GM18951 (cell line): ENCODE measurements at regions not wholly inside any gene's neighbourhood (a gene's known extent, or its start where the extent isn't known, plus 50 kb on each side); places are given as distances from the start of the nearest gene placed in this dataset.

Experiments
- POLR2A ChIP-seq: IDR thresholded peaks from 4 replicates; pipeline ENCODE4 v1.6.1; 2011; ENCODE audit warnings: mild to moderate bottlenecking; ENCODE audit not compliant: insufficient read length, insufficient read depth; ENCODE audit errors: extremely low read depth
- in situ Hi-C: fragments of 300-500 bp; cut with MboI; formaldehyde crosslinking; loops from one replicate; pipeline ENCODE4 v1.12.0; 2022; ENCODE audit warnings: low sequenced_read_pairs, mixed read lengths, inconsistent platforms; ENCODE audit not compliant: unreplicated experiment

DNA sequence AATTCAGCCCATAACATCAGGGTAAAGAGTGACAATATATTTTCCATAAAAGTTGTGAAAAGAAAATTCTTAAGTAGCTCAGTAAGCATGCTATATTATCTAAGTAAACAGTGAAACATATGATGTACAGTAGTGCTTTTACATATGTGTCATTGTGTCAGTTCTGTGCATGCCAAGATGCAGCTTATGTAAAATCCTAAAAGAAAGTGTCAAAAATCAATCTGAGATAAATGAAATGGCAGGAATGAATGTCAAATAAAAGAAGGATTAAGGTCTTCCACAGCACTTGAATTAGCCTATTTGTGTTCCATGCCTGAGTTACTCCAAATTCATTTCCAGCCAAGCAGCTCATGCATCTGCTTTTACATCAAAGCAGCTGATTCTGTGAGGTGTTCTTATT, 452.7 kb upstream of the HS3ST1 start:
- no peak for TF ChIP-seq POLR2A
- in situ Hi-C loops = no loop called here

DNA sequence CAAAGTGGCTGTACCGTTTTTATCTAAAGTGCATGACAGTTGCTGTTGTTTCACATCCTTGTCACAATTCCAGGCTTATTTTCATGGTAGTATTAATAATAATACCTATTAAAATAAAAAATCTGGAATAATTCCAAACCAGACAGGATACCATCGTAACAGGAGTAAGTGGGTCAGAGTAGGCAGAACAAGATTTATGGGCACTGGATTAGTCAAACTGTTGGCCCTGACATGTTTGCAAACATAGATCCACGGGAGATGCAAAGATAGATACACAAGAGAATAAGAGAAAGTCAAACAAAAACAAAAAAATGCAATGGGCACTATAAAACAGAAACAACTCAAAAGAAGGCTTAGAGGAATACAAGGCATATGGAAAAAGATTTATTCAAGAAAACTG, 449.5 kb upstream of the HS3ST1 start:
- in situ Hi-C loops = no loop called here

GRCh38 chr4:11876104-11876503, 447.4 kb upstream of the HS3ST1 start:
- no peak for TF ChIP-seq POLR2A
- in situ Hi-C loops = no loop called here

More for the DNA sequence above, 449.5 kb upstream of the HS3ST1 start:
- no peak for TF ChIP-seq POLR2A

DNA sequence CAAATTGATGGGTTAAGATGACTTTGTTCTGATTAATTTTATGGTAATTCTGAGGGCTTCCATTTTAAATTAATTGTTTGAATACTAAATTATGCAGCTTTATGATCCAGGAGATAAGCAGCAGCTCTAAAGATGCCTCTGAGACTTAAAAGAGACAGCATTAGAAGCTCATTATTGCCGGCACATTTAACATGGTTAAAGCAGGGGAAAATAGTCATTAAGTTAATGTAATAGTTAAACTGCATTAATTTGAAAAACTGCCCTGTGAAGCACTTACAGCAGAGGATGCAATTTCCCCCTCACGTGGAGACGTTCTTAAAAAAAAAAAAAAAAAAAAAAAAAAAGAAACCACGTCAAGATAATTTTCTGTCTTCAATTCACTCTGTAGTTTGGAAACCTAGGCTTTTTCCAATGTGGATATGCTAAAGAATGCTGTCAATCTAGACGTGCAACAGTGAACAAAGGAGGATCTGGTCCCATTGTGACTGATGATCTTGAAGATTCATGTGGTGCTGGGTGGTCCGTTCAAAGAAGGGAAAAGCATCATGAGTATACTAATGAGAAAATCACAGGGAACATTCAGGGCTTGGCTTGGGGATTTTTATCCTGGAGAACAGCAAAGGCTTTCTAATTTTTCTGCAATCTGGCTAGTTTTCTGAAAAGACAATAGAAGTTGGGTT, 440.6 kb upstream of the HS3ST1 start:
- TF ChIP-seq POLR2A = no peak
- in situ Hi-C loops = no loop called here

DNA sequence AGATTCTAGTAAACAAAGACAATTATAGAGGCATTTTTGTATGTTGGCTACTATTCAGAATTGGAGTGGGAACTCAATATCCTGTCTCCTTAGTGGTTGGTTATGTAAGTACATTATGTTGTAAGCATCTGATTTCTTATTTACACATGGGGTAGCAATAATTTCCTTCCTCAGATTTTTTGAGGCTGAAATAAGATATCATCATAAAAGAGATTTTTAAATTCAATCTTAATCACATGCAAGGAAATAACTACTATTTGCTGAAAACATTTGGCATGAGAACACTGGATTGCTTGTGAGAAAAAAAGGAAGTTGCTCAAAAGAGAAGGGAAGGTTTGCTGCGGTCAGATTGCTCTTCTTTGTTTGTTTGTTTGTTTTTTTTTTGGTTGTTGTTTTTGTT, 437.7 kb upstream of the HS3ST1 start:
- in situ Hi-C loops = no loop called here
- TF ChIP-seq POLR2A = no peak

DNA sequence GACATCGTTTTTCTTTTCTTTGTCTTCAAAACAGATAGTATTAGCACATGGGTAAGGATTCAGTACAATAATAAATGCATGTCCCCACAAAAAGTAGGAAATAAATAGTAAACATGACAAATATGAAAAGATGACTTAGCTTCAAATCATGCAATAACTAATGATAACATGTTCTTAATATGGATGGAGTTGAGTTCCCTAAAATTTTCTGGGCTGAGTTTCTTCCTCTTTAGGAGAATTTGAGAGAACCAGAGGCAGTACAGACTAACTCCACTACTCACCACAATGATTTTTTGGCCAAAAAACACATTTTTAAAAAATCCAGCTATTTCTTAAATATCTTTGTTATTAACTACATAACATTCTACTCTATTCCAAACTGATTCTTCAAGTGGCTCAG, 432.3 kb upstream of the HS3ST1 start:
- TF ChIP-seq POLR2A = no peak
- in situ Hi-C loops = no loop called here

DNA sequence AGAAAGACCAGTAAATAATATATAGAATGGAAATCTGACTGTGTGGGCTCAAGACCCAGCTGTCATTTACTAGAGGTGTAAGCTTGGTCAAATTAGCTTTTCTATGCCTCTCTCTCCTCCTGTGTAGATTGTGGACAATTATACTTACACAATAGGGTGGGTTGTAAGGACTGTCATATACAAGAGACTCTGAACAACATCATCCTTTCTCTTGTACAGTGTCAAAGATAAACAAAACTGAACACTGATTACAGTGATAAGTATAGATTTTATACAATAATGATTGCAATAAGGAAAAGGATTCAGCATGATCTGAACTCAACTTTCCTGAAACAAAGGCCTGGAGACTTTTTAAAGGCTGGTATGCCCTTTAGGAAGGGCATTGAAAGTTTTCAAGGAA, 429.2 kb upstream of the HS3ST1 start:
- in situ Hi-C loops = no loop called here
- TF ChIP-seq POLR2A = no peak

GRCh38 chr4:11847167-11847566, 418.5 kb upstream of the HS3ST1 start:
- no peak for TF ChIP-seq POLR2A
- in situ Hi-C loops = no loop called here

DNA sequence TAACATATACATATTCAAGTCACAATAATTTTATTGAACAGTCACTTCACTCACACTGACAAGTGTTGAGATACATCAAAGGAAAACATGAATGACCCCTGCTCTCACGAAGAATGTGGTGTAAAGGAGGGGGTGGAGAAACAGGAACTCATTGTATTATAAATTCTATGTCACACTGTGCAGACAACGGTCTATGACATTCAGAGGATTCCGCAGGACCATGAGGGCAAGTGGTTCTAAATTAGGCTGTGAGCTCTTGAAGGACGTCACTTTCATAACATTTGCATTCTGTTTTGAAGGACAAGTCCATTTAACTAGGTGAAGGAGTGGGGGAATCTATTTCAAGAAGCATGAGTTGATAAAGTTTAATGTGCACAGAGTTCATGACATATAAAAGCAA, 415.2 kb upstream of the HS3ST1 start:
- no peak for TF ChIP-seq POLR2A
- in situ Hi-C loops = no loop called here

DNA sequence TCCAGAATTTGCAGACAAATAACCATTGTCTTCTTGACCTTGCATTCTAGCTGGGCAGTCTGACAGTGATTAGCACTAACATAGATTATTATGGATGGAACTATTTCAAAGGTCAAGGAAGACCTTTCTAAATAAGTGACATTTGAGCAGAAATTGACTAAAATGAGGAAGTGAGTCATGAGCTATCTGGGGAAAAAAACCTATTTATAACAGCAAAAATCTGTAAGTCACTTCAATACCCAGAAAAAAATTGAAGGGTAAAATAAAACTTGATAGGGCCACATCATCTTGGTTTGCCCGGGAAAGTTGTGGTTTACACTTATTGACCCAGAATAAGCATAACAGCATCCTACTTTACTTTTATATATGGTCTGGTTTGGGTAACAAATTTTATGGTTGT, 414.6 kb upstream of the HS3ST1 start:
- no peak for TF ChIP-seq POLR2A
- in situ Hi-C loops = no loop called here

- no peak for TF ChIP-seq POLR2A
- in situ Hi-C loops = no loop called here
Measured at GRCh38 chr4:11842620-11843263, 414.0 kb upstream of the HS3ST1 start.

DNA sequence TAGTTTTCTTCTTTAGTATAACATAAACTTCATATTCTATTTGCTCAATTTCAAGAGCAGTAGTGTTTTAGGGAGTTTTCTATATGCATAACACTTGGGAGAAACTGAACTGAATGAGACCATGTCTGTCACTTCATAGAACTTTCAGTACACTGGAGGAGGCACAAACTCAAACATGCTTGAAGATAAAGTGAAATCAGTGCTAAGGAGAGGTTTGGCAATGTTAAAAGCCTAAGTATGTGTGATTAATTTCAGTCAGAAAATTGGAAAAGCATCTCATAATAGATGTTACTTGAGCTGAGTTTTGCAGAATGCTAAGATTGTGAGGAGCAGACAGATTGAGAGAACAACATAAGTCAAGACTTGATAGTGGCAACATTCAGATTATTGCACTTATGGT, 411.2 kb upstream of the HS3ST1 start:
- in situ Hi-C loops = no loop called here

DNA sequence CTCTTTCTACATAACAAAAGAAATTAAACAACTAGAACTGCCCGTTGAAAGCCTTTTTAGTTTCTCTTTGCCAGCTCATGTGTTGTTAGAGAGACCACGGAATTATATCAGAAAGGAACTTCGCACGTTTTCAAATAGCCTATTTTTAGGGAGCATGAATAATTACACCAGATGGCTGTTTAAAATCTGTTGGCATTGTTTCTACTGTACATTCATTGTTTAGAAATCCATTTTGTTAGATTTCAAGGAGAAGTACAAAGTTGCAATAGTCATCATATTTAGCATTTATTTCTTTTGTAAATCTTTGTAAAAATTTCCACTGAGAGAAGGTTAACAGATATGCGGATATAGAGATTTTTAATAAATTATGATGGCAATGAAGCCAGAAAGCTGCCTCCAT, 403.0 kb upstream of the HS3ST1 start:
- in situ Hi-C loops = no loop called here

More for the DNA sequence above, 411.2 kb upstream of the HS3ST1 start:
- TF ChIP-seq POLR2A = no peak

DNA sequence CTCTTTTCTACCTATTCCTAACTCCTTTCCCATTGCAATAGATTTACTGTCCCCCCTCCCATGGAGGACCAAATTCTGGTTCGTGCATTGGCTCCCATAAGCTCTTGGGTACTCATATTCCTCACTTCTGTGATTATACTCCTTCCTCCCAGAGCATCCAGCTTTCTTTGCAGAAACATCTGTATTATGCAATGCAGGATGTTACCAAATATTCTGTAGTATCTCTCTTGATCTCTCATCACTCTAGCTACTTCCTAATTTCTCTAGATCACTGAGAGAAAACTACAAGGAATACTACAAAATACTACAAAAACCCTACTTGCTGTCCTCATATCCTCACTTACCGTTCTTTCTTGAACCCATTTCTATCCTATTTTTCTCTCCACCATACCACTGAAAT, 395.9 kb upstream of the HS3ST1 start:
- in situ Hi-C loops = no loop called here
- no peak for TF ChIP-seq POLR2A

More for the DNA sequence above, 403.0 kb upstream of the HS3ST1 start:
- no peak for TF ChIP-seq POLR2A
